K562 (cell line): ENCODE measurements at regions not wholly inside any gene's neighbourhood (a gene's known extent, or its start where the extent isn't known, plus 50 kb on each side); places are given as distances from the start of the nearest gene placed in this dataset.

Experiments used
- EP300 ChIP-seq: IDR thresholded peaks from 2 replicates; pipeline ENCODE4 v1.6.1; 2012; ENCODE audit warnings: low read length, improper control_type of control experiment
- HDAC8 ChIP-seq: fragments of 450-650 bp; IDR thresholded peaks from 2 replicates; pipeline ENCODE4 v1.6.1; 2016; ENCODE audit warnings: mild to moderate bottlenecking, missing genetic modification characterization, moderate library complexity, missing compliant biosample characterization
- NCOA4 ChIP-seq: fragments of 450-650 bp; IDR thresholded peaks from 2 replicates; pipeline ENCODE4 v1.6.1; 2018; ENCODE audit warnings: mild to moderate bottlenecking; ENCODE audit not compliant: partially characterized antibody
- SRSF9 ChIP-seq: fragments of 200-400 bp; formaldehyde crosslinking; IDR thresholded peaks from 2 replicates; pipeline ENCODE4 v1.6.1; 2017; ENCODE audit warnings: low read depth, low read length, borderline replicate concordance
- TBL1XR1 ChIP-seq, 2 experiments: IDR thresholded peaks; 2 replicates each; pipeline ENCODE4 v1.6.1; 2012; ENCODE audit warnings: improper control_type of control experiment in 2 of 2, low read length in 2 of 2, mild to moderate bottlenecking in 1 of 2
- UBTF ChIP-seq, 2 experiments: IDR thresholded peaks; 2 replicates each; pipeline ENCODE4 v1.6.1; 2012; ENCODE audit warnings: improper control_type of control experiment in 2 of 2, low read depth in 2 of 2, low read length in 2 of 2, borderline replicate concordance in 1 of 2
- ZNF444 ChIP-seq: fragments of 250-450 bp; sonication (Bioruptor Pico); IDR thresholded peaks from 2 replicates; pipeline ENCODE4 v1.4.0; 2020; ENCODE audit warnings: mild to moderate bottlenecking, moderate library complexity
- TF ChIP-seq, protein P1 (sequence below): fragments of 450-650 bp; IDR thresholded peaks from 2 replicates; pipeline ENCODE4 v1.6.1; 2016; ENCODE audit warnings: borderline replicate concordance
- TF ChIP-seq, protein P2 (sequence below): fragments of 250-450 bp; sonication (Bioruptor Pico); IDR thresholded peaks from 2 replicates; pipeline ENCODE4 v1.5.0; 2020; ENCODE audit warnings: mild to moderate bottlenecking

DNA sequence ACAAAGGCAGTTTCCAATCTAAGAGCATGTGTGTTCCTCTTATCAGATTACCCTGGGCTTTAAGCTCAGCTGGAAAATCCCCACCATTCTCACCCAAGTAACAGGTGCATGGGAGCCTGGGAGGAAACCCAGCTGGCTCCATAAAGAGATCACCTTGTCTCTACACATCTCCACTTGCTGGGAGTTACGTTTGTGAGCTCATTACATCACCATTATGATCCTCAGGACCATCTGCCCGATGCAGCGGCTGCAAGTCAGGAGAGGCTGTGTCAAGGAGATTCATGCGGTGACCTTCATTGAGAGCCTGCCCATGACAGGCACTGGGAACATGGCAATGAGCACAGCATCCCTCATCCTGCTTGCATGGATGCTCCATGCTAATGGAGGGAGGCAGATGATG is 618.0 kb downstream of the NPHP4 start (continued):
- TF ChIP-seq, protein P1, sequence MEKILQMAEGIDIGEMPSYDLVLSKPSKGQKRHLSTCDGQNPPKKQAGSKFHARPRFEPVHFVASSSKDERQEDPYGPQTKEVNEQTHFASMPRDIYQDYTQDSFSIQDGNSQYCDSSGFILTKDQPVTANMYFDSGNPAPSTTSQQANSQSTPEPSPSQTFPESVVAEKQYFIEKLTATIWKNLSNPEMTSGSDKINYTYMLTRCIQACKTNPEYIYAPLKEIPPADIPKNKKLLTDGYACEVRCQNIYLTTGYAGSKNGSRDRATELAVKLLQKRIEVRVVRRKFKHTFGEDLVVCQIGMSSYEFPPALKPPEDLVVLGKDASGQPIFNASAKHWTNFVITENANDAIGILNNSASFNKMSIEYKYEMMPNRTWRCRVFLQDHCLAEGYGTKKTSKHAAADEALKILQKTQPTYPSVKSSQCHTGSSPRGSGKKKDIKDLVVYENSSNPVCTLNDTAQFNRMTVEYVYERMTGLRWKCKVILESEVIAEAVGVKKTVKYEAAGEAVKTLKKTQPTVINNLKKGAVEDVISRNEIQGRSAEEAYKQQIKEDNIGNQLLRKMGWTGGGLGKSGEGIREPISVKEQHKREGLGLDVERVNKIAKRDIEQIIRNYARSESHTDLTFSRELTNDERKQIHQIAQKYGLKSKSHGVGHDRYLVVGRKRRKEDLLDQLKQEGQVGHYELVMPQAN = no peak
- TF ChIP-seq EP300 (no peak), ZNF444 (no peak), SRSF9 (no peak), HDAC8 (tag) (no peak), NCOA4 (no peak), TBL1XR1 (IDR thresholded peaks at IDR 0.05; ENCODE audit: low read length in 2 of 2) (no peak), UBTF (IDR thresholded peaks at IDR 0.05; ENCODE audit: borderline replicate concordance in 1 of 2, low read depth in 2 of 2, low read length in 2 of 2) (no peak)
- TF ChIP-seq, protein P2, sequence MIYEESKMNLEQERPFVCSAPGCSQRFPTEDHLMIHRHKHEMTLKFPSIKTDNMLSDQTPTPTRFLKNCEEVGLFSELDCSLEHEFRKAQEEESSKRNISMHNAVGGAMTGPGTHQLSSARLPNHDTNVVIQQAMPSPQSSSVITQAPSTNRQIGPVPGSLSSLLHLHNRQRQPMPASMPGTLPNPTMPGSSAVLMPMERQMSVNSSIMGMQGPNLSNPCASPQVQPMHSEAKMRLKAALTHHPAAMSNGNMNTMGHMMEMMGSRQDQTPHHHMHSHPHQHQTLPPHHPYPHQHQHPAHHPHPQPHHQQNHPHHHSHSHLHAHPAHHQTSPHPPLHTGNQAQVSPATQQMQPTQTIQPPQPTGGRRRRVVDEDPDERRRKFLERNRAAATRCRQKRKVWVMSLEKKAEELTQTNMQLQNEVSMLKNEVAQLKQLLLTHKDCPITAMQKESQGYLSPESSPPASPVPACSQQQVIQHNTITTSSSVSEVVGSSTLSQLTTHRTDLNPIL (CRISPR knock-in tag) = no peak
- TF ChIP-seq, all 486 proteins: peak for 0
